ENCODE measurements at regions not wholly inside any gene's neighbourhood (a gene's known extent, or its start where the extent isn't known, plus 50 kb on each side); places are given as distances from the start of the nearest gene placed in this dataset.
"Not testable (repeated sequence)": the region's sequence is repeated elsewhere in the genome, so short reads cannot be mapped to it uniquely, and the experiment has no call there.

DNA sequence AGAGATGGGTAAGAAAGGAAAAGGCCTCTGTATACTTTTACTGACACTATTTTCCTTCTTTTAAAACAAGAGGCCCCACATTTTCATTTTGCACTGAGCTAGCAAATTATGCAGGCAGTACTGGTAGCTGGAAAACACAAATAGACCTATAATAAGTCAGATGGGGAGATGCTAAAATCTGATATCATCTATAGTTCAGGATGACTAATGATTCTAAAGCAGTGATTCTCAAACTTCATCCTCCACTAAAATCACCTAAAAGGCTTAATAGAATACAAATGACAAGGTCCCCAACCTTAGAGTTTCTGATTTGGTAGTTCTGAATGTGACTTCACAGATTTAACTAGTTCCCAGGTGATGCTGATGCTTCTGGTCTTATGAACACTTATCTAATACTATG, 247.3 kb upstream of the DIPK2B start:
- no peak for DNase-seq (ENCODE audit: low read depth in 4 of 4, low spot score in 3 of 4)

GRCh38 chrX:45447331-45447730, 246.7 kb upstream of the DIPK2B start:
- no peak for DNase-seq (ENCODE audit: low read depth in 4 of 4, low spot score in 3 of 4)

DNA sequence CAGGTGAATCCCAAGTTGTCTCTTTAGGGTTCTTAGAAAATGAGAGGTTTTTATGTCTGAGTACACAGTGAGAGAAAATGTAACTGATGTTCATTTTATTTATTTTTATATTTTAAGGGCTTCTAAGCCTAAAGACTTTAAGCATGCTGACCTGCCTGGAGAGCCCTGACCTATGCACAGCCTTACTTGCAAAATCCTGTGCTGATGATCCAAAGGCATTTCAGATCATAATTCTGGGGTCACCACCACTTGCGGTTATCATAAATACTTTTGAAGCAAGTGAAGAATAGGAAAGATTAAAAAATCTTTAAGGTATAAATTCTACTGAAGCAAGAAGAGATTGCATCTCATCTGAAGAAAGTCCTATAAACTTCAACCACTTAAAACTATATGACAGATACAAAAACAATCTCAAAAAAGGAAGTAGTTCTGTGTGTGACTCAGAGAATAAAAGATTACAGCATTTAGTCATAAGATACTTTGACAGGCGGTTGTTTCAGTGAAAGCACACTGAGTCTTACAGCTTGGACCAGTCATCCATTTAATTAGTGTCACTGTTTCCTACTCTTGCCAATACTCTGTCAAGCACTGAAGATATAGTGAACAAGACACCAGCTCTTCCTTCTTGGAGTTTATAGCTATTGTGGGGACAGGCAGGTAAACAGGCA, 245.2 kb upstream of the DIPK2B start:
- peak in 3 of 4 donors; percentile 3 to 10 (median 6) for DNase-seq (ENCODE audit: low read depth in 4 of 4, low spot score in 3 of 4)

DNA sequence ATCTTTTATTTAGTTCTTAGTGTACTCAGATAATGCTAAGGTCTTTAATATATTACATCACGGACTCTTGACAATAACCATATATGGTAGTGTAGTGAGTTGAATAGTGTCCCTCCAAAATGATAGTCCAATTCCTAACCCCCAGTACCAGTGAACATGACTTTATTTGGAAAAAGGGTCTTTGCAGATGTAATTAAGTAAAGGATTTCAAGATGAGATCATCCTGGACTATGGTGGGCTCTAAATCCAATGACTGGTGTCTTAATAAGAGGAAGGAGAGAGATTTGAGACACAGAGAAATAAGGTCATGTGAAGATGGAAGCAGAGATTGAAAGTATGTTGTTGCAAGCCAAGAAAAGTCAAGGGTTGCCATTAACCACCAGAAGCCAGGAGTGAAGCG, 236.5 kb upstream of the DIPK2B start:
- no peak for DNase-seq (ENCODE audit: low read depth in 4 of 4, low spot score in 3 of 4)

DNA sequence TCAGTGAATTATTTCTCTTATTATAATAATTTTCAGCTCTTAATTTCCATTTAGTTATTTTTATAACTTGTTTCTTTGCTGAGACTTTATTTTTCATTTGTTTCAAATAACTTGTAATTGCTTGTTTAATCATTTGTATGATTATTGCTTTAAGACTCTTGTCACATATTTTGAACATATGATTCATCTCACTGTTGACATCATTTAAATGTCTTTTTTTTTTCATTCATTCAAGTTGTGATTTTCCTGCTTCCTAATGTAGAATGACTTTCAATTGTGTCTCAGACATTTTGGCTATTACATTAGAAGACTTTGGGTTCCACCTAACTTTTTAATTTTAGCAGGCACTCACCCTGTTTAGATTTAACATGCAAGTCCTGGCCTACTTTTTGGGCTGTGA, 234.8 kb upstream of the DIPK2B start:
- no peak for DNase-seq (ENCODE audit: low read depth in 4 of 4, low spot score in 3 of 4)

DNA sequence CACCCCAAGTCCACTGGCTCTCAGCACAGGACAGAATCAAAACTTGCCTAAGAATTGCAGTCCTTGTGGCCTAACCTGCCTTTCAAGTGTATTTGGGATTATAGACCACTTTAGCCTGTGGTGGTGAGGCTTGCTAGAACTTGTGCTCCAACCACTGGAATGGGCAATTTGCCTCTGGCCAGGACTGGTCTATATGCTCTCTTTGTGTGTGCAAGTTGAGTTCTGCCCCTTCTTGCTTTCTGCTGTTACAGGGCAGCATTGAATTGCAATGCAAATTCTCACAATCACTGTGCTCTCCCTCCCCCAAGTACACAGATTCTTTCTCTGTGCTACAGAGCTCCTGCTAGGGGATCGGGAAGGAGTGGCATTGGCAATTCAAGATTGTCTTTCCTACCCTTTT, 233.6 kb upstream of the DIPK2B start:
- DNase-seq (ENCODE audit: low read depth in 4 of 4, low spot score in 3 of 4): no peak

- no peak for DNase-seq (ENCODE audit: low read depth in 4 of 4, low spot score in 3 of 4)
Measured at GRCh38 chrX:45428831-45429230, 228.2 kb upstream of the DIPK2B start.

- DNase-seq (ENCODE audit: low read depth in 4 of 4, low spot score in 3 of 4): no peak
Measured at GRCh38 chrX:45424326-45424725, 223.7 kb upstream of the DIPK2B start.

GRCh38 chrX:45422216-45422925, 221.7 kb upstream of the DIPK2B start:
- DNase-seq (ENCODE audit: low read depth in 4 of 4, low spot score in 3 of 4): no peak

DNA sequence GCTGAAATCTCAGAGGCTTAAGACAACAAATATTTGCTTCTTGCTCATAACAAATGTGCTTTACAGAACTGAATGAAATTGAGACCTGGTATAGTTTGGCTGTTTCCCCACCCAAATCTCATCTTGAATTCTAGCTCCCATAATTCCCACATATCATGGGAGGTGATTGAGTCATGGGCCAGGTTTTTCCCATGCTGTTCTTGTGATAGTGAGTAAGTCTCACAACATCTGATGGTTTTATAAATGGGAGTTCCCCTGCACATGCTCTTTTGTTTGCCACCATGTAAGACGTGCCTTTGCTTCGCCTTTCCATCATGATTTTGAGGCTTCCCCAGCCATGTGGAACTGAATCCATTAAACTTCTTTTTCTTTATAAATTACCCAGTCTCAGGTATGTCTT, 221.1 kb upstream of the DIPK2B start:
- no peak for DNase-seq (ENCODE audit: low read depth in 4 of 4, low spot score in 3 of 4)

DNA sequence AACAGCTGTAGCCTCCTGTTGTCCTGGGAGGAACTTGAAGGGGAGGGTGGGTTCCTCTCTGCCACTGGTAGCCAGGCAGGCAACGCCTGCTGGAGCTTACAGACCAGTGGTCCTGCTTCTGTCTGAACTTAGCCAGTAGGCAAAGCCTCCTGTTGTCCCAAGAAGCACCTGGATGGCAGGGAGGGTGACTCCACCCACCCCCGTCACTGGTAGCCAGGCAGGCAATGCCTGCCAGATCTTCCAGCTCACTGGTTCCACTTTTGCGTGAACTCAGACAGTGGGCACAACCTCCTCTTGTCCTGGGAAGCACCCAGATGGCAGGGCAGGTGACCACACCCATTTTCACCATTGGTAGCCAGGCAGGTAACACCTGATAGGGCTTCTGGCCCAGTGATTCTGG, 203.5 kb upstream of the DIPK2B start:
- no peak for DNase-seq (ENCODE audit: low read depth in 4 of 4, low spot score in 3 of 4)

DNA sequence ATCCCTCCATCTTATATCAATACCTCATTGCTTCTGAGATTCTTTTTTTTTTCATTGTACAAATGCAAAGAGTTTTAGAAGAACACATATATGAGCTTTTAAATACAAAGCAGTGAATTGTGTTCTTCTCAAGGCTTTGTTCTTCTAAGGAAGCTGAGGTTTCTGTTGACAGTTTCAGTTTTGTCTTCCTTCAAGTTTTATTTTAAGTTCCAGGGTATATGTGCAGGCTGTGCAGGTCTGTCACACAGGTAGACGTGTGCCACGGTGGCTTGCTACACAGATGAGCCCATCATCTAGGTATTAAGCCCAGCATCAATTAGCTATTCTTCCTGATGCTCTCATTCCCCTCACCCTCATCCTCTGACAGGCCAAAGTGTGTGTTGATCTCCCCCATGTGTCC, 201.2 kb upstream of the DIPK2B start:
- DNase-seq (ENCODE audit: low read depth in 4 of 4, low spot score in 3 of 4): no peak

GRCh38 chrX:45400951-45401725, 200.5 kb upstream of the DIPK2B start:
- DNase-seq (ENCODE audit: low read depth in 4 of 4, low spot score in 3 of 4): not testable (repeated sequence)

- DNase-seq (ENCODE audit: low read depth in 4 of 4, low spot score in 3 of 4): peak in 1 of 4 donors; percentile 7
Measured at GRCh38 chrX:45400027-45400779, 199.5 kb upstream of the DIPK2B start.

DNA sequence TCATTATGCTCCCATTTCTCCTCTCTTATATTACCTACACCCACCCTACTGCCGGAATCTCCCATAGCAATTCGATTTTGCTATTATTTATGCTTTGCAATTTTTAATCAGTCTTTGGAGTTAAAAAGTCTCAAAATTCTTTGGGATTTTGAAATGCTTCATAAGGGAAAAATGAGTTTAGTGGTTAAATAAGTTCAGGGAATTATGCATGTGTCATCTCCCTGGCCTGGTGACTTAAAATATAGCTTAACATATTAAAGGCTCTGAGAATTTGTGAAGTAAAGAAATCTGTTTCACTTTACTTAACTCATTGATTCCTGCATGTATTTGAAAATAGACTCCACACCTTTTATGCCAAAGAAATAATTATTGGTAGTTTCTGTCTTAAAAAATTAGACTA, 185.1 kb upstream of the DIPK2B start:
- no peak for DNase-seq (ENCODE audit: low read depth in 4 of 4, low spot score in 3 of 4)

GRCh38 chrX:45381841-45382240, 181.2 kb upstream of the DIPK2B start:
- no peak for DNase-seq (ENCODE audit: low read depth in 4 of 4, low spot score in 3 of 4)

- no peak for DNase-seq (ENCODE audit: low read depth in 4 of 4, low spot score in 3 of 4)
Measured at GRCh38 chrX:45381366-45381765, 180.7 kb upstream of the DIPK2B start.

- no peak for DNase-seq (ENCODE audit: low read depth in 4 of 4, low spot score in 3 of 4)
Measured at GRCh38 chrX:45379236-45379635, 178.6 kb upstream of the DIPK2B start.

DNA sequence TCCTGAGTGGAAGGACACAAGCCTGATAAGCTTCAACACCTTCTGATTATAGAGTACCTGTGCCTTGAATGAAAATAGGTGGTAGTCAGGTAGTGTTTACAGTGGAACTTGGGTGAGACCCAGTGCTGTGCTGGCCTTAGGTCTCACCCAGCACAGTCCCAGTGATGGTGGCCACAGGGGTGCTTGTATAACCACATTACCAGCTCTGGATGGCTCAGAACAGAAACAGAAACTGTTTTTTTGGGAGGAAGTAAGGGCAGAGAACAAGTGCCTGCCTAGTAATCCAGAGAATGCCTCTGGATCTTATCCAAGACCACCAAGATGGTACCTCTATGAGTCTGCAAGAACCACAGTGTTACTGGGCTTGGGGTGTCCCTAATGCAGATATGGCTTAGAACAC, 171.5 kb upstream of the DIPK2B start:
- no peak for DNase-seq (ENCODE audit: low read depth in 4 of 4, low spot score in 3 of 4)

DNA sequence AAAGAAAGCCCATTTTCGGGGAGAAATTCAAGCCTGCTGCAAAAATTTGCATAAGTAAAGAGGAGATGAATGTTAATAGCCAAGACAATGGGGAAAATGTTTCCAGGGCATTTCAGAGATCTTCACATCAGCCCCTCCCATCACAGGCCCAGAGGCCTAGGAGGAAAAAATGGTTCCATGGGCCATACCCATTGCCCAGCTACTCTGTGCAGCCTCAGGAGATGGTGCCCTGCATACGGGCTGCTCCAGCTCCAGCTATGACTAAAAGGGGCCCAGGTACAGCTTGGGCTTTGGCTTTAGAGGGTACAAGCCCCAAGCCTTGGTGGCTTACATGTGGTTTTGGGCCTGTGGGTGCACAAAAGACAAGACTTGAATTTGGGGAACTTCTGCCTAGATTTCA, 168.0 kb upstream of the DIPK2B start:
- DNase-seq (ENCODE audit: low read depth in 4 of 4, low spot score in 3 of 4): no peak

DNA sequence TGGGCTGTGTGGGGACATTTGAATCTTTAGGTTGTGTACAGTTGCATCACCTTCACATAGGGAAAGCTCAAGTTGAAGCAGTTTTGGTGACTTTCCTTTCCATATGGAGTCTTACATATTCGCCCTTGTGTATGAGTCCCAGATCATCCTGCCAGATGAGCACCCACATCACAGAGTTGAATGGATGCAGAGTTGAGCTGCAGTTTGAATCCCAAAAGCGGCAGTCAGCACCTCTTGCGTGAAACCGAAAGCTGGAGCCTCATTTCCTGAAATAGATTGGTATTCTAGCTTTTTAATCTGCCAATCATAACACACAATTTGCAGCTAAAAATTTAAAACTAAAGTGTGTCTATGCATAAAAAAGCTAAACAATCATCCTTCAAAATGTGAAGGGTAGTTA, 162.9 kb upstream of the DIPK2B start:
- DNase-seq (ENCODE audit: low read depth in 4 of 4, low spot score in 3 of 4): no peak

Measured in left renal pelvis (tissue), 4 donors.